Kasumi-1 (cell line): ENCODE measurements at regions not wholly inside any gene's neighbourhood (a gene's known extent, or its start where the extent isn't known, plus 50 kb on each side); places are given as distances from the start of the nearest gene placed in this dataset.

Experiments used
- DNase-seq, 2 experiments: peaks; one replicate each; lab custom pipeline; 2025; lab: John Stamatoyannopoulos, UW

GRCh38 chr3:84066915-84067314, 891.9 kb upstream of the CADM2 start:
- no peak for DNase-seq

GRCh38 chr3:84073664-84074063, 885.1 kb upstream of the CADM2 start:
- no peak for DNase-seq

DNA sequence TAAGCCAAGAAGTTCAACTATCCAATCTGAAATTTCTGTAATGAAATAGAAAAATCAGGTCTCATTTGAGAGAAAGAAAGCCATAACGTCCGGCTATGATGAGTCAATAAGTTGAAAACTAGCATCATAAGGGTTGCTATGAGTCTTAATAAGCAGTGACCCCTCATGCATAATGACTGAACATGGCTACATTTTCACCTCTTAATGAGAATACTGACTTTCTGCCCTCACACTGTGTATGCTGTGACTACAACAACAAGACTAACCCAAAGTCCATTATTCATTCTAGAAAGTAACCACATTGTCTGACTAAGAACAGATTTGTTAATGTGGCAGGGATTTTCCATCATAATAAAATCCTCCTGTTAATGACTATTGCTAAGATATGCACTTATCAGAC, 884.0 kb upstream of the CADM2 start:
- no peak for DNase-seq

GRCh38 chr3:84077479-84077878, 881.3 kb upstream of the CADM2 start:
- DNase-seq, result peak; percentile 16 to 44

DNA sequence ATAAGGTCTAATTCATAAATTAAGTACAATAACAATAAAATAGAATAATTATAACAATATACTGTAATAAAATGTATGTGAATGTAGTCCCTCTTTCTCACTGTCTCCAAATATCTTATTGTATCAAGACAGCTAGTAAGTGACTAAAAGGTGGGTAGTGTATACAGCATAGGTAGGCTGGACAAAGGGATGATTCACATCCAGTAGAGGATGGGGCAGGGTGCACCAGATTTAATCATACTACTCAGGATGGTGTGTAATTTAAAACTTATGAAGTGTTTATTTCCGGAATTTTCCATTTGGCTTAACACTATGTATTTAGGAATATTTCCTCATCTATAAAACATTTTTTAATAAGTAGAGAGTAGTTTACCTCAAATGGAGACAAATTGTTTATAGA, 876.1 kb upstream of the CADM2 start:
- DNase-seq, result no peak

GRCh38 chr3:84092907-84093306, 865.9 kb upstream of the CADM2 start:
- DNase-seq, result no peak

- no peak for DNase-seq
Measured at GRCh38 chr3:84096188-84096587, 862.6 kb upstream of the CADM2 start.

DNA sequence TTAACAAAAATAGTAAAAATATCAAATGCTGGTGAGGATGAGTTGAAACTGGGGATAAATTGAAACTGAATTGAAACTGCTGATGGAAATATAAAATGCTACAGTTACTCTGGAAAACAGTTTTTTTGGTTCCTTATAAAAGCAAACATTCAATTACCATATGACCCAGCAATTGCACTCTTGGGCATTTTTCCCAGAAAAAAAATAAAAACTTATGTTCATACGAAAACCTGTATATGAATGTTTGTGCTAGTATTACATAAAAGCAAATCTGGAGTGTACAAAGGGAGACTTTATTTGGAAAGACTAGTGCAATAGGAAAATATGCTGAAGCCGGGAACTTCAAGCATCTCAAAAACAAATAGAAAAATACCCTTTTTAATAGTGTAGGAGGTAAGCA, 857.9 kb upstream of the CADM2 start:
- DNase-seq, result no peak

DNA sequence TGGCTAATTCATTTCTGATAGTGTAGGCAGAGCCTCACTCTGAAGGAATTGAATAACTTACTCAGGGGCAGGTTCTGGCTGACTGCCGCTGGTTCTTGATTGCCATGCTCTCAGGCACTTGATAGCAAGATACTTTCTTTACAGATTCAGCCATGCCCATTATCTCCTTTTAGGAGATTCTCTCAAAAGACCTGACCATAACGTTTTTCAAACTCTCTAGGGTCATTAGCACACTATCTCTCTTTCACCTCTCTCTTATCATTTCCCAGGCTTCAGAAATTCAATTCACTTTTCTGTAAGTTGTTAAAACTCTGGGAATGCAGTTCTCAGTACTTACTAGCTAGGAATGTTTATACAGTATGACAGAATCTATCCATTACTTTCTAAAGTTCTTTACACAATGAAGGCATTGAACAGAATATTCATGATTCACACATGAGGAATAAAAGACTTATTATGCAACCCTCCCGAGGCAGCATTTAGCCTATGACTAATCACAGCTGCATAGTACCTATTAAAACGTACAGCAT, 850.3 kb upstream of the CADM2 start:
- DNase-seq, result no peak

- no peak for DNase-seq
Measured at GRCh38 chr3:84109911-84110310, 848.9 kb upstream of the CADM2 start.

GRCh38 chr3:84110787-84111186, 848.0 kb upstream of the CADM2 start:
- no peak for DNase-seq

DNA sequence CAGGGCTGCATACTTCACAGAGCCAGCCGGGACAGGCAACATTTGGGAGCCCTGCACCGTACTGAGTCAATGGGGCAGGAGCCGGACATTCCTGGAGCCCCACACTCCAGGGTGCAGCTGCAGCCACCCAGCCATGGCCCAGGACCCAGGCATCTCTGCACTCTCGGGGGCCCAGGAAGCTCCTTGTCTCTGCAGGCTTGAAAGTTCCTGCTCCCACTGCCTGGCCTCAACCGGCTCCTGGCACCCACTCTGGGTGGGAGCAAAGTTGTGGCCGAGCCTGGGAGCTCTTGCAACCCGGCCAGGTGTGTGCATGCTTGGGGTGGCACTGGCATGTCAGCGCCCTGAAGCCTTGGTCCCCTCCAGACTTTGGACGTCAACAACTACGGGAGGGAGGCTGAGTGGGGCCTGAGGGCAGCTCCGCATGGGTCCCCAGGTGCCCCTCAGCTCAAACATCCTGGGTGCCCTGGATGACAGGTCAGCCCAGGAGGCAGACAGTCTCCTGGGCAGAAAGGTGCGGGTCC, 833.5 kb upstream of the CADM2 start:
- DNase-seq, result no peak

DNA sequence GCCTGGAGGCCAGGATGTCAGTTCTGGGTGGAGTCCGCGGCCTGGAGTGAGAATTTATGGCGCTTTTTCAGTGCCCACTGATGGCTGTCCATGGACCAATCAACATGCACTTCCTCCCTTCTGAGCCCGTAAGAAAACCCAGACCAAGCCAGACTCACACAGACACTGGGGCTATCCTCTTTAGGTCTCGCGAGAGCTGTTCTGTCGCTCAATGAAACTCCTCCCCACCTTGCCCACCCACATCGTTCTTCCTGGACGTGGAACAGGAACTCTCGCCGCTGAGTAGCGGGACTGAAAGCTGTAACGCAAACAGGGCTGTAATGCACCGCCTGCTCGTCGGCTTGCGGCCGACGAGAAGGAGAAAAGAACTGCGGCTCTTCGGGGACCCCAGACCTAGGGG, 833.0 kb upstream of the CADM2 start:
- DNase-seq, result no peak

- DNase-seq, result no peak
Measured at GRCh38 chr3:84126160-84126559, 832.6 kb upstream of the CADM2 start.

DNA sequence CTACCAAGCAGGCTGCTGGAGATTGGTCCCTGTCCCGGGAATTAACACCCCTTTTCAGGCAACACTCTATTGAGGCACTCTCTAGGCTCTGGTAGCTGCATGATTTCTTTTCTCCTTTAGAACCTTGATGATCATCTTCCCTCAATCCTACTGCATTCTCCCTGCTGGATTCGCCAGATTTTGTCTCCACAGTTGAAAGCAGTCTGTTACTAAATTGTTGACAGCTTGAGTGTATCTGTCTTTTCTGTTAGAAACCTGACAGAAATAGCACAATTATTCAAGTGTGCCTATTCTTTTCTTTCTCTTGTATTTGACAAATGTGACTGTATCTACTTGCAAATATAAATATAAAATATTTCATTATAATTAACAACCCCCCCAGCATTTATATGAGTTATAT, 830.8 kb upstream of the CADM2 start:
- no peak for DNase-seq

DNA sequence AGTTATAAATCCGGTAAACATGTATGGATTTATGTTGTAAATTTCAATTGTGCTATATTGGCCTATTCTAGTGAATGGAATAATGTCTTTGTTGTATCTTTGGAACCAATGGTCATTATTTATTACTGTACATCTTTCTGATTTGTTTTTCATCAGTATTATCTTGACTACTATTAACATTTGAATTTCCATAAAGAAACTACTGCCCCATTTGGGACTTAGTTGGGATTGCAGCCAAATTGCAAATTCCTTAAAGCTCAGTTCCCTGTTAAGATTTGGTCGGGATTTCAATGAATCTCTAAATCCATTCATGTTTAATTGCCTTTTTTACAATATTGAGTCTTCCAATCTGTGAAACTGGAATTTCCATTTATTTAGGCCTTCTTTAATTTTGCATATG, 822.4 kb upstream of the CADM2 start:
- no peak for DNase-seq

DNA sequence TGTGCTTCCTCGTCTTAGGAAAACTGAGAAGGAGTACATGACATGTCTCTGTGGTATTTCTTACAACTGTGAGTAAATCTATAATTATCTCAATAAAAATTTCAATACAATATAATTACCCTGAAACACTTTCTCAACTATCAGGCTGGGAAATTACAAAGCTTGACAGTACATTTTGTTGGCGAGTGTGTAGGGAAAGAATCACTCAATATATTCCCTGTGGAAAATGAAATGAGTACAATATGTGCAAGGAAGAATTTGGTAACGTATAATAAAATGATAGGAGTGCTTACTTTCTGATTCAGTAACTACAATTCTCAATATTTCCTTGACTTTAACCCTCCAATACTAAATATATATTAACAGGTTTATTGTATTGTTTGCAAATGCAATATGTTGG, 818.2 kb upstream of the CADM2 start:
- no peak for DNase-seq

GRCh38 chr3:84141571-84141970, 817.2 kb upstream of the CADM2 start:
- no peak for DNase-seq

DNA sequence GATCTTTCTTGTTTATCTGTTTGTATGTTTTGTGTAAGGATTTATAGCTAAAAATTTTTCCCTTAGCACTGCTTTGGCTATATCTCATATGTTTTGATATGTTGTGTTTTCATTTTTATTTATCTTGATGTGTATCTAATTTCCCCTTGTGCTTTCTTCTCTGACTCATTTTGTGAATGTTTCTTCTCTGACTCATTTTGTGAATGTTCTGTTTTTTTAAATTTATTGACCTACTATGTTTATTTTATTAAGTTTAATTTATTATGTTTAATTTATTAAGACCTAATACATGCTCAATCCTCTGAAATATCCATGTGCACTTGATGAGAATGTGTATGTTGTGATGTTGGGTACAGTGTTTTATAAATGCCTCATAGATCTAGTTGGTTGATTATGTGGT, 793.5 kb upstream of the CADM2 start:
- no peak for DNase-seq

- DNase-seq, result no peak
Measured at GRCh38 chr3:84175449-84175848, 783.3 kb upstream of the CADM2 start.

DNA sequence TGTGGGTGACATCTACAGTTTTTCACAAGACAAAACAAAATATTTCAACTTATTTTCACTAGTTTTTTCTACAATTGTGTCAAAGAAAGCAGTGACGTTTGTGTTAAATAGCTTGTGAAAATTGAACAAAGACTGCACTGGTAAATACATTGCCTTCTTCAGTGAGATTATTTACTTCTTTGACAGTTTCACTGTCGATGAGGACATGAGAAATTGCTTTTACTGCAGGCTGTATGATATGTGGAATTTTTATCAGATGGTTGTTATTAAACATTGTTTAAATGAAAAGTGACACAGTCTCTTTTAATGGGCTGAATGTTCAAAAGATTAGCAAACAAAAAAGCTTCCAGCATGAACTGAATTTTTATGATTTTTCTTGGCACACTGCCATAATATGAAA, 773.9 kb upstream of the CADM2 start:
- no peak for DNase-seq

- no peak for DNase-seq
Measured at GRCh38 chr3:84194029-84194428, 764.8 kb upstream of the CADM2 start.

DNA sequence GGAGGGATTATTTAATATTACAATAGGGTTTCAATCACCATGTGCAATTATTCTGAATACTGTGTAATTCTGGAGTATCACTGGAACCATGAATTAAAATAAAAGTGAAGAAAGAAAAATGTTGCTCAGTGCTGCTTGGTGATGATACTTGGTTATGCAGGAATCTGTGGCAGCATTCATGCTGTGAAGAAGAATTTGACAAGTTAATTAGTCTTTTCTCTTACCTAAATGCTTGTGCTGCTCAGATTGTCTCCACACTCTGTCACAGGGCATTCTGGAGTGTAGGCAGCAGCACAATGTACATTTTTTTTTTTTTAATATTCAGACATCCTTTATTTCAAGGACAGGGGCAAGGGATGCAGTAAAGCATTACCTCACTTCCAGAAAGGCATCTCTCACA, 749.3 kb upstream of the CADM2 start:
- no peak for DNase-seq

GRCh38 chr3:84223512-84223911, 735.3 kb upstream of the CADM2 start:
- DNase-seq, result no peak

DNA sequence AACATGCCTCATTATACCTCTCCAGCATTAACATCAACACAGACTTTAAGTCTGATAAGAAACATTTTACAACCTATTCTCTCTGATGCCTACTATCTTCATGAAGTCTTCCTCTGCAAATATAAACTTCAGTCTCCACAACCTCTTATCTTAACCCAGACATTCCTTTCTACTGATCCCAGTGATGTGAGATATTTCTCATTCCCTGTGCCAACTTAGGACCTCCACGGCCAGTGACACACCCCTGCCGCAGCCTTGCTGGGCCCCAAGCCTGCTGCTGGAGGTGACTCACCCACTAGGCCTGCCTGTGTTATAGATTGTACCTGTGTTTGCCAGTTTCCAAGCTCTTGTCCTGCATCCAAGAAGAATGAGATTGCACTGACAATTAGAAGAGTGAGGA, 734.5 kb upstream of the CADM2 start:
- no peak for DNase-seq
